ENCODE measurements at regions not wholly inside any gene's neighbourhood (a gene's known extent, or its start where the extent isn't known, plus 50 kb on each side); places are given as distances from the start of the nearest gene placed in this dataset.

DNA sequence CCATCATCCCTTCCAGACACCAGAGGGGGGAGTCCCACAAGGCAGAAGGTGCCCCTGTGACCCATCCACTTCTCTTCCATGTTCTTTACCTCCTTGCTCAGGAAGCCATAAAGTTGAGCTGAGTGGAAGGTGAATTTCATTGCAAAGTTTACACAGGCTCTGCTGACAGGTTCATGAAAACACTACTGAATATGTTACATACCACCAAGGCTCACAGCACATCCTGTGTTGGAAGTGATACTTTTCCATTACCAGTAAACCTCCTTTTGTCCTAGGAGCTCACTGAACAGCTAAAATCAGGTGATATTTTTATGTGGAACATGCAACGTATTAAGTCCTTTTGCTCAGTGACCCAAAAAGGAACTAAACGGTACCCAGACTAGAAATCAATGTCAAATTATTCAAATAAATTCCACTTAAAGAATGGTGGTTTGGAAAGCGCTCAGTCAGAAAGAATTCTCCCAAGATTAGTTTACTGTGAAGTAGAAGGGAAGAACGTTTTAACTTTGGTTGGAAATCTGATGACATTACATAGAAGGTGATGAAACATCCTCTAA is 196.2 kb upstream of the NUDT4 start:
- TF ChIP-seq, protein P1, sequence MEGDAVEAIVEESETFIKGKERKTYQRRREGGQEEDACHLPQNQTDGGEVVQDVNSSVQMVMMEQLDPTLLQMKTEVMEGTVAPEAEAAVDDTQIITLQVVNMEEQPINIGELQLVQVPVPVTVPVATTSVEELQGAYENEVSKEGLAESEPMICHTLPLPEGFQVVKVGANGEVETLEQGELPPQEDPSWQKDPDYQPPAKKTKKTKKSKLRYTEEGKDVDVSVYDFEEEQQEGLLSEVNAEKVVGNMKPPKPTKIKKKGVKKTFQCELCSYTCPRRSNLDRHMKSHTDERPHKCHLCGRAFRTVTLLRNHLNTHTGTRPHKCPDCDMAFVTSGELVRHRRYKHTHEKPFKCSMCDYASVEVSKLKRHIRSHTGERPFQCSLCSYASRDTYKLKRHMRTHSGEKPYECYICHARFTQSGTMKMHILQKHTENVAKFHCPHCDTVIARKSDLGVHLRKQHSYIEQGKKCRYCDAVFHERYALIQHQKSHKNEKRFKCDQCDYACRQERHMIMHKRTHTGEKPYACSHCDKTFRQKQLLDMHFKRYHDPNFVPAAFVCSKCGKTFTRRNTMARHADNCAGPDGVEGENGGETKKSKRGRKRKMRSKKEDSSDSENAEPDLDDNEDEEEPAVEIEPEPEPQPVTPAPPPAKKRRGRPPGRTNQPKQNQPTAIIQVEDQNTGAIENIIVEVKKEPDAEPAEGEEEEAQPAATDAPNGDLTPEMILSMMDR (conservative IDR thresholded peaks at IDR 0.05) = no peak
- no peak for TF ChIP-seq EZH2 (IDR thresholded peaks at IDR 0.05; ENCODE audit: low read depth)
